ENCODE measurements at regions not wholly inside any gene's neighbourhood (a gene's known extent, or its start where the extent isn't known, plus 50 kb on each side); places are given as distances from the start of the nearest gene placed in this dataset.

DNA sequence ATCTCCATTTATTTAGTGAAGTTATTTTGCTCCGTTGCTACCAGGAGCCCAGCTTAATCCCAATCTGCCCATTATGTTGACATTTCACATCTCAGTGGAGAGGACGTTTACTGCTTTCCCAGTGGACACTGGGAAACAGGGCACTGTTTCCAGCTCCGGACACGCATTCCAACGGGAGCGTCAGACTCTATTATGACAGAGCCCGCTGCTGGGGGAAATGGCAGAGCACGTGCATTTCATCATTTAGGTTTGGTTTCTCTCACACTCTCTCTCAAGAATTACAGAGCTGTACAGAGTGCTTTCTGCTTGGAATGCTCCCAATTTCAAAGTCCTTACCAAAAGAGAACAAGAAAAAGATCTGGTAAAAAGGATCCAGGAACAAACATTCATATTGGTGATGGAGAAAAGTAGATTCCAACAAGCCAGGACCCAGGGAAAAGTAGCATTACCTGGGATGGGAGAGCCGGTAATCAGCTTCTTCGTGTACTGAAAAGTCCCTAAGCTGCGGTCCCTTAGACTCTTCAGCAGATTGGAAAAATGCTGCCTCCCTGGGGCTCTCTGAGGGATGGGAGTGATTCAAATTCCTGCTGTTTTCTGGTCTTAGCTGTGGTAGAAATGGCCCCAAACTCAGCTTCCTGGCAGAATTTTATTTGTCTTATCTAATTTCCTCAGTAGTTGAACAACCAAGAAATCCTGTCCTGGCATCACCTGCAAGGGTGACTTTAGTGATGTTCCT lies 136.0 kb upstream of the THBS1 start:
- ATAC-seq (ENCODE audit: low FRiP score) (no peak), DNase-seq (ENCODE audit: low spot score) (no peak)
- TF ChIP-seq, protein P1, sequence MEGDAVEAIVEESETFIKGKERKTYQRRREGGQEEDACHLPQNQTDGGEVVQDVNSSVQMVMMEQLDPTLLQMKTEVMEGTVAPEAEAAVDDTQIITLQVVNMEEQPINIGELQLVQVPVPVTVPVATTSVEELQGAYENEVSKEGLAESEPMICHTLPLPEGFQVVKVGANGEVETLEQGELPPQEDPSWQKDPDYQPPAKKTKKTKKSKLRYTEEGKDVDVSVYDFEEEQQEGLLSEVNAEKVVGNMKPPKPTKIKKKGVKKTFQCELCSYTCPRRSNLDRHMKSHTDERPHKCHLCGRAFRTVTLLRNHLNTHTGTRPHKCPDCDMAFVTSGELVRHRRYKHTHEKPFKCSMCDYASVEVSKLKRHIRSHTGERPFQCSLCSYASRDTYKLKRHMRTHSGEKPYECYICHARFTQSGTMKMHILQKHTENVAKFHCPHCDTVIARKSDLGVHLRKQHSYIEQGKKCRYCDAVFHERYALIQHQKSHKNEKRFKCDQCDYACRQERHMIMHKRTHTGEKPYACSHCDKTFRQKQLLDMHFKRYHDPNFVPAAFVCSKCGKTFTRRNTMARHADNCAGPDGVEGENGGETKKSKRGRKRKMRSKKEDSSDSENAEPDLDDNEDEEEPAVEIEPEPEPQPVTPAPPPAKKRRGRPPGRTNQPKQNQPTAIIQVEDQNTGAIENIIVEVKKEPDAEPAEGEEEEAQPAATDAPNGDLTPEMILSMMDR (IDR thresholded peaks at IDR 0.05): no peak

DNA sequence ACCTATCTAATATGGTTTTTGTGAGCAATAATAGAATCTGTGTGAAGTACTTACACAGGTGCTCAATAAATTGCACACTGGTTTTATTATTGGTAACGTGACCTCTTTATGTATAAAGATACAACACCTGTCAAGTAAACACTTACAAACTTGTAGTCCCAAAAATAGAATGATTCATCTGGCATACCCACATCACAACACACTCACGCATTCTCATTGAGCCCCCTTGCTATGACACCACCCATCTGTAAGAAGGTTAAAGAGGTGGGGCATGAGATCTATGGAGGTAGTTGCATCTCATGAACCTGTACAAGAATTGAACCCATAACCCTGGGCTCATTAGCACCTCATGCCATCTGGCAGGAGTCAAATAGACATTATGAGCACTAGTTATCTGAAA lies 134.9 kb upstream of the THBS1 start:
- DNase-seq (ENCODE audit: low spot score) (no peak), ATAC-seq (ENCODE audit: low FRiP score) (no peak)
- TF ChIP-seq, protein P1 (IDR thresholded peaks at IDR 0.05): no peak

DNA sequence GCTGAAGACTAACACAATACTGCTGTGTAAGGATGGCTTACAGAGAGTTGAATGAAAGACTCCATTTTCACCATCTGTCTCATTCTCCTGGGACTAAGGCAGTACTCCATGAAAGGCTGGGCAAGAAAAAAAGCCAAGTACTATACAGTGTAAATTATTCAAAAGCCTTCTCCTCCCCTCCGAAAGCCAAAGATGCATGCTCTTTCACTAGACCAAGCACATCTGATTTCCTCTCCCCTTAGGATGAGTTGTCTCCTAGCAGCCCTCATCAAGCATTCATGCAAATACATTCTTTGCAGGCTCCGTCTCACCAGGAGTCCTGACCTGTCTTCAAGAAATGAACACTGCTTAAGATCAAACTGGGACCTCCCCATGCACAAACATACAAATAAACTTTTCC lies 133.5 kb upstream of the THBS1 start:
- no peak for ATAC-seq (ENCODE audit: low FRiP score)
- DNase-seq (ENCODE audit: low spot score): no peak
- TF ChIP-seq, protein P1 (IDR thresholded peaks at IDR 0.05): no peak

DNA sequence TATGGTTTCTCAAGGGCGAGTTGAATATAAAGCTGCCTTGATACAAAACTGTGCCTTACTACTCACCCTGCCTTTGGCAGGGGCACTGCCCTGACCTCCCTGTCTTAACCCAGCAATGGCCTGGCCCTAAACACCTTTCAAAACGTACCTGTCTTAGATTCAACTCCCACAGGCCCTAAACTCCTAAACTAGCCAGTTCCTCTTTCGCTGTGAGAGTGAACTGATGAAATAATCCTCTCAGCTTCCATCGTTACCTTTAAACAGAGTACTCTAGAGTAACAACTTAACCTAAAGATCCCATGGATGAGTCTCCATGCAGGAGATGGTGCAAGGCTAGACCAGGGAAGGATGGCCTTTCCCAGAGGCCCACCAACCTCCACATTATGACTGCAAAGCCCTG lies 133.0 kb upstream of the THBS1 start:
- DNase-seq (ENCODE audit: low spot score) (no peak), ATAC-seq (ENCODE audit: low FRiP score) (no peak)
- TF ChIP-seq, protein P1 (IDR thresholded peaks at IDR 0.05): no peak

DNA sequence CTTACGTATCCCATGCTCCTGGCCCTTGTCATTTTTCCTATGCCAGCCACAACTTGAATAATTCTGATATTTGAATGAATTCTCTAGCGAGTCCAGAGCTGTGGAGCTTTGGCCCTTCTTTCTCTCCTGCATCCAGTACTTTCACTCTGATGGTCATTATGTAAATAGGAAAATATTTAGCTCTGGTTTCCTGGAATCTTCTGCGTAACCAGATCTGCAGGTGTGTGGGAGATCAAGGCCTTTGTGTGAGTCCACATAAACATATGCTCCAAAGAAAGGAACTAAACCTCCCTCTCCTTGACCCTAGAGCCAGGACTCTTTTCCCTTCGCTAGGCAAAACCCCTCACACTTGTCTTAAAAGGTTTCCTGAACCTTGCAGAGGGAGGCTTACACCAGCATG lies 132.5 kb upstream of the THBS1 start:
- no peak for ATAC-seq (ENCODE audit: low FRiP score)
- DNase-seq (ENCODE audit: low spot score): no peak
- TF ChIP-seq, protein P1 (IDR thresholded peaks at IDR 0.05): no peak

DNA sequence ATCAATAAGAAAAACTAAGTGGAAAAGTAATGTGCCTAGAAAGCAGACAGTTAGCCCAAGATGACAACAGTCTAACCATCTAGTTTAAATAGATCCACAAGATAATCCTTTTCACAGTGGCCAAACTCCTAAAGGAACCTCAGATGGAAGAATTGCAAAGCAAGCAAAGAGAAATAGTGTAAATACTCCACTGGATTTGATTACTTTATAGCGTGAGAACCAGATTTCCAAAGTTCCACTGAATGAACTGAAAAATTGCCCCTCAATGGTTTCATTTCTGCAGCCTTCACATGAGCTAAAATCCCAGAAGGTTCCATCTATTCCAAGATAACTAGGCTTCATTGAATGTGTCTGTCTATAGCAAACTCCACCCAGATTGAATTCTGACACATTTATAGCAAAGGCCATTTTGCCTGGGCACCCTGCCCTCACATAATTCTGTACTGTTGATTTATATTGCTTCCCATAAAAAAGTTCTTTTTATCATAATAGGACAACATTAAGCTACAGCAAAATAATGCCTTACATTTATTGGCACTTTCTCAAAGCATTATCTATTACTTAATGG lies 129.7 kb upstream of the THBS1 start:
- DNase-seq (ENCODE audit: low spot score) (no peak), ATAC-seq (ENCODE audit: low FRiP score) (no peak)
- TF ChIP-seq, protein P1 (IDR thresholded peaks at IDR 0.05): no peak

DNA sequence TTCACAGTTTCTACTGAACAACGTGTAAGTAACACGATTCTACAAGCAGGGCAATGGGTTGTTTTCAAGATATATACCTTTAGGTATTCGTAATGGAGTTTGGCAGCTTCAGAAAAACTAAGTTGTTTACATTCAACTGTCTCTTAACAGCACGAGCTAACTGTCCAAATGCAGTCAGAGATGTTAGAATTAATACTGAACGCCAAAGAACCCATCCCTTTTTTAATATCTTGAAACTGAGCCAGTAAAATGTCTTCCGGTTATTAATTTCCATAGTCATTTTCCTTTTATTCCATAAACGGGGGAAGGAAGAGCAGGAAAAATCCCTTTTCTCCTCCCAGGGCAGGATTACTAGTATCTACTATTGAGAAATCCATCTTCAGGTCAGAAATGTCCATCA lies 129.0 kb upstream of the THBS1 start:
- DNase-seq (ENCODE audit: low spot score) (no peak), ATAC-seq (ENCODE audit: low FRiP score) (no peak)
- TF ChIP-seq, protein P1 (IDR thresholded peaks at IDR 0.05): no peak
